NCI-H2227 (cell line): ENCODE measurements at regions not wholly inside any gene's neighbourhood (a gene's known extent, or its start where the extent isn't known, plus 50 kb on each side); places are given as distances from the start of the nearest gene placed in this dataset.

Experiments
- DNase-seq: peaks from one replicate; lab custom pipeline; 2025; ENCODE audit not compliant: unreplicated experiment; lab: John Stamatoyannopoulos, UW

DNA sequence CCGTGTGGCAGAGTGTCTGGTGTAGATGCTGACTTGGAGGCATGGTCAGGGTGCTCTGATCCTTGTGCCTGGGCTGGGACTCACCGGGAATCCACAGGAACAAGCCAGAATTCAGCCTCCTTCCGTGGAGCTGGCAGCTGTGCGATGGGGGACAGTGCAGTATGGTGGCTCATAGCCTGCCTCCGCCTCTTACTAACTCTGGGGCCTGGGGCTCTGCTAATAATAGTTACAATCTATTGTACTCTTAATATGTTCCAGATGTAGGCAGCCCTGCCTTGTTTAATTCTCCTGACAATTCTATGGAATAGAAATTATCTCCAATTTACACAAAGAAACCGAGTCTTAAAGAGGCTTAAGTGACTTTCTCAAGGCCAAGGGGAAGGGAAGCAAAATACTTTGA lies 77.6 kb downstream of the PCDH1 start:
- no peak for DNase-seq

GRCh38 chr5:141799507-141800167 lies 78.6 kb downstream of the PCDH1 start:
- DNase-seq = no peak

- DNase-seq = no peak
Measured at GRCh38 chr5:141797425-141797824, 80.8 kb downstream of the PCDH1 start.

DNA sequence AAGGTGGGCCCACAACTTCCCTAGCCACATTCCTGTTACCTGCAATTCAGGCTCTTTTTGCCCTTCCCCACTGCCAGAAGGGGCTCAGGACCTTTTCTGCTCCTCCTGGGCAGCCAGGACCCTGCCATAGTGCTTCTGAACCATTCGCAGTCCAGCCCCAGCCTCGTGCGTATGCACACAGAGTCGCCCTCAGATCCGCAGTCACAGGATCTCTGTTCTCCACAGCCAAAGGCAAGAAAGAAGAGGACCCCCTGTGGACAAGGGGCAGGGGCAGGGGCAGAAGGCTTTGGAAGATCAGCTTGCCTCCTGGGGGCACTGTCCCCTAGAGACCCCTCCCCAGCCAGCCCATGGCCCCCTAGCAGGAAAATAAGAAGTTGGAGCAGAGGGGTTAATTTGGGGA lies 82.8 kb downstream of the PCDH1 start:
- no peak for DNase-seq

- no peak for DNase-seq
Measured at GRCh38 chr5:141793881-141794280, 84.3 kb downstream of the PCDH1 start.

DNA sequence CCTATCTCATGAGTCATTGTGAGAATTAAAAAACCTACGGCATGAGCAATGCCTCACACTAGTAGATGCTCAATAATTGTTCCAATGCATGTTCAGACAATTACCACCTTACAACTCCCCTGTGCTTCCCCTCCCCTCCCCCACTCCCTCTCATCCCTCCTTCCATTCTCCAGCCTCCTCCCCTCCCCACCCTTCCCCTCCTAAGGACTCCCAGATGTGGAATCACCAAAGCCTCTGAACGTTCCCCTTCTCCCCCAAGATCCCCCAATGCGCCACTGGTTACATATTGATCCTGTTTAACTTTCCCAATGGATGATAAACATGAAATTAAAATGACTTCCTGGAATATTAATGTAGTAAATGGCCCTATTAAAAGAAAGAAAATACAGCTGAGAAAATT lies 84.8 kb downstream of the PCDH1 start:
- DNase-seq = no peak

- DNase-seq = no peak
Measured at GRCh38 chr5:141790630-141791029, 87.6 kb downstream of the PCDH1 start.

DNA sequence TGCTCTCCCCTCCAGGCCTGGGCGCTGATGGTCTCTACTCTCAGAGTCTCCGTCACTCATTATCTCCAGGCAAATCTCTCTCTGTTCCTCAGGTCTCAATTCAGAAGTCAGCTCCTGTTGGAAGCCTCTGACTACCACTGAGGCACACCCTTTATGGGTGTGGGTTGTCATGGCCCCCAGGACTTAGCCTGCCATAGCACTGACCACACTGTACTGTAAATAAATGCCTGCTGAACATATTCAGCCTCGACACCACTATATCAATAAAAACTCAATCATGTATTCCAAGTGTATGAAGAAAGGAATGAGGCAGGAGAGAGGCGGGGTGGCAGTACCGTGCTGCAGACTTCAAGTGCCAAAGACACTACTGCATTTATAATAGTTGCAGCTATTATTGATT lies 88.9 kb downstream of the PCDH1 start:
- no peak for DNase-seq

- DNase-seq = no peak
Measured at GRCh38 chr5:141788296-141788970, 89.8 kb downstream of the PCDH1 start.

DNA sequence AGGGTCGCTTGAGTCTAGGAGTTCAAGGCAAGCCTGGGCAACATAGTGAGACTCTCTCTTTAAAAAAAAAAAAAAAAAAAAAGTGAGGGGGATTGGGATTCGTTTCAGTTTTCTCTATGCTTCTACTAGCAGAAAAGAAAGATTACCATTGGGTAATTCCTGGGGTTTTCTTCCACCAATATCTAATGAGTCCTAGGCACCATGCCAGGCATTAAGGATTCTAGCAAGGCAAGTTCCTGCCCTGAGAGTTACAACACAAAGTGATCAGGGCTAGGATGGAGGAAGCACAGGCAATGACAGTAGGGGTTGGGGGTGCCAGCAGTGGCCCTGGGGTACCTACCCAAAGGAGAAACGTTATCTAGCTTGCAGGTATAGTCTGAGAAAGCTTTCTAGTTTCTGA lies 90.8 kb downstream of the PCDH1 start:
- DNase-seq = no peak

DNA sequence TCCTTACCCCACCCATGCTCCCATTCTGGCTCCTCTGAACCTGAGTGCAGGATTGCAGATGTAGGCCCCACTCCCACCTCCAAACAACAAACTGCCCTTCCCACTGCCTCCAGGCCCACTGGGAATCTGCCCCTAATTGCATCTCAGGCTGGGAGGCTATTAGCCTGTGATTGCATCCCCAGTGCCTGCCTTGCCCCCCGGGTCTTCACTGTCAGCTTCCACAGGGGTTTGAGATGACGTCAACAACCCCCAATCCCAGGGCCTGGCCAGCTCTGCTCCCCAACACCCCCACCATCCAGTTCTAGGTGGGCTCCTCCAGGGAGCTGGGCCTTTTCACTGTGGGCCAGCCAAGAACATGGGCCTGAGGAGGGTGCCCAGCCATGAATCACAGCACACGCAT lies 91.5 kb downstream of the PCDH1 start:
- DNase-seq = no peak

DNA sequence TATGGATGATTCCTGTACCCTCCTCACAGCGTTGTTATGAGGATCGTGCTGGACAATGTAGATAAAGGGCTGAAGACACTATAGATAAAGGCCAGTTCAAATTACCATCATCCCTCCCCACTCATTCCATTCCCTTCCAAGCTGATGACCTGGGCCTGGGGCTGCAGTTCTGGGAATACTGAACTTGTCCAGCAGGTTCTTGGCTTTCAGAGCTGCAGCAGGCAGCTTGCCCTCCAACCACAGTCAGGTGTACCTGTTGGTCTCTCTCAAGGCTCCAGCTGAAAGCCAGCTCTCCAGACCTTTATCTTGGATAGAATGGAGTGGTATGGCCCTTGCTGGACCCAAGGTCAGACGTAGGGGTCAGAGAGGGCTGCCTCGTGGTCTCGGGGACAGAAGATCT lies 92.5 kb downstream of the PCDH1 start:
- DNase-seq = no peak

DNA sequence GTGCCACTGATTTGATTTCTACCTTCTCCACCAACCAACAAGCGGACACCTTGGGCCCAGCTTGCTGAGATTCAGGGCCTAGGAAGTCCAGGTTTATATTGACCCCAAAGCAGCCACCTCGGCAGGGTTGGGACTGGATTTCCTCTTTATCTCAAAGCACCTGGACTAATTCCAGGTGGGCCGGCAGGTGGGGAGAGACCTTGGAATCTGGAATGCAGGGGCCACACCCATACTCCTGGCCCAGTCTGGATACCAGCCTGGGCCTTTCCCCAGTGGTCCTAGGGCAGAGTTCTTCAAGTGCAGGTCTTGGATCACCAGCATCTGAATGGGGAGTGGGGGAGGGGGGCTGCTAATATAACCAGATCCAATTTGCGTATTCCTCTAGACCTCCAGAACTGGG lies 93.1 kb downstream of the PCDH1 start:
- no peak for DNase-seq

GRCh38 chr5:141784529-141784928 lies 93.7 kb downstream of the PCDH1 start:
- no peak for DNase-seq

- no peak for DNase-seq
Measured at GRCh38 chr5:141783947-141784296, 94.3 kb downstream of the PCDH1 start.

DNA sequence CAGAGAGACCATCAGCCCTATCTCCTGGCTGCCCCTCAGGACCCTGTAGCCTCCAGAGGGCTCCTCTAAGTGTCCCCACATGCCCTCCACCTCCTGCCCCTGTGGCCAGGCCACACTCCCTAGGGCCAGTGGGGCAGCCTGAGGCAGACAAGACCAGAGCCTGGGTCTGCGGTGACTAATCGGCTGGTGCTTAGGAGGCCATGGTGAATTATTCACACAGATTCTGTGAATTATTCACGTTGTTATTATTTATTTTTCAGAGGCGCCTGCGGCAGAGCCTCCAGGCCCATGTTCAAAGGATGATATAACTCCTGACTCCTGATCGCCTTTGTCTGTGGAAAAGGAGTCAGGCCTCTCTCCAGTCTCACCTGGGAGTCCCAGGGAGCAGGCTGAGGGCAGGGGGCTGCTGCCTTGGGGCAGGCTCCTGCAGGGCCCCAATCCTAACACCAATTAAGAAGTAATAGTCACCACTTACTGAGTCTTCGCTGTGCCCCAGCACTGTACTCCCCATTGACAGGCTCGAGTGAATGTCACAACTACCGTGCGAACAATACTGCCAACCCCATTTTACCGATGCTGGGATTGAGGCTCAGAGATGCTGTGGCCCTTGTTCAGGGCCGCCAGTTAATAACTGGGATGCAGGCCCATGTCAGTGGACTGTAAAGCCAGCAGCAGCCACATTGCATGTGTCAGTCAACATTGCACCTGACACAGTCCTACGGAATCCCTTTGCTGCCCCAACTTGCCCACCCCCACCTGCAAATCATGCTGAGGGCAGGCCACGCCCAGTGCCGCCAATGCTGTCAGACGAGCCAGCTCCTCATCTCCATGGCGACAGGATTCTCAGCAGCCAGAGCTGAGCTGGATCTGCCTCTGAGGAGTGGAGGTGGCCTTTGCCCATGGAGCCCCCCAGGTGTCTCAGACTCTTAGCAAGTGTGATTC lies 94.9 kb downstream of the PCDH1 start:
- peak; percentile 73 for DNase-seq

DNA sequence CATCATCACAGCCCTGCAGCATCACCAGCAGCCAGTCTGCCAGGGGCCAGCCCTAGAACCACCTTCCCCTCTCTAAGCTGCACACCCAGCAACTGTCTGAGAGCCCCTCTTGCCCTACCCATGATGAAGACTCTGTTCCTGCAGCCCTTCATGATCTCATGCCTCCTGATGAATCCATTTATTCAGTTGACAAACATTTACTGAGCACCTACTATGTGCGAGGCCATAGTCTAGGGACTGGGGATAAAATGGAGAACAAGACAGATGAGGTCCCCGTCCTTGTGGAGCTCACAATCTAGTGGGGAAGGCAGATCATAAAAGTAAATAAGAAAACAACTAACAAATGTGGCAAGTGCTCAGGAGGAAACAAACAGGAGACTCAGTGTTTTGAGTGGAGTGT lies 96.3 kb downstream of the PCDH1 start:
- no peak for DNase-seq

DNA sequence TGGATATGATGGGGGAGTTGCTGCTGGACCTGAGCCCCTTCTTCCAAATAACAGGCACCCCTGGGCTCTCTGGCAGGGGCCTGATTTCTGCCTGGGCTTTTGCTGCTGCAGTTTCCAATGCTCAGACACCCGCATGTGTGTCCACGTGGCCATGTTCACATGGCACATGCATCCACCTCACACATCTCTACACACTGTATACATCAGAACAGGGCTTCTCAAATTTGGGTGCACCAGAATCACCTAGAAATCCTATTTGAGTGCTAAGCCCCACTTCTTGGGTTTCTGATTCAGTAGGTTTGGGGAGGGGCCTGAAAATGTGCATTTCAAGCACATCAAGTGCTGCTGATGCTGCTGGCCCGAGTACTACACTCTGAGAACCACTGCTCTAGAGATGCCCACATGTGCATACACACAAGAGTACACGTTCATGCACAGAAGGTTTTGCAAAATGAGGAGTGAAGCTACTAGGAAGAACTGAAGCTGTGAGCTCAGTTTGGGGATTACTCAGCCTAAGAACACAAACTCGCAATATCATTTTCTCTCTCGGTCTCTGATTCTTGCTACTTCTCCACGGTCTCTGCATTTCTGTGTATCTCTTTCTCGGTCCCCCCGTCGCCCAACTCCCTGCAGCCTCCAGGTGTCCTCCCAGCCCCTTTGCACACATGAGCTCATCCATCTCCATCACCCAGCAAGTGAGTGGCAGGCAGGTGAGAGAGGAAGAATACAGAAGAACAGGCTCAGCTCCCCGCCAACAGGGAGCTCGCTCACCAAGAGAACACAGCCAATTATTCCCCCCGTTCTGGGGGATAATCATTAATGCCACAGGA lies 97.0 kb downstream of the PCDH1 start:
- no peak for DNase-seq

DNA sequence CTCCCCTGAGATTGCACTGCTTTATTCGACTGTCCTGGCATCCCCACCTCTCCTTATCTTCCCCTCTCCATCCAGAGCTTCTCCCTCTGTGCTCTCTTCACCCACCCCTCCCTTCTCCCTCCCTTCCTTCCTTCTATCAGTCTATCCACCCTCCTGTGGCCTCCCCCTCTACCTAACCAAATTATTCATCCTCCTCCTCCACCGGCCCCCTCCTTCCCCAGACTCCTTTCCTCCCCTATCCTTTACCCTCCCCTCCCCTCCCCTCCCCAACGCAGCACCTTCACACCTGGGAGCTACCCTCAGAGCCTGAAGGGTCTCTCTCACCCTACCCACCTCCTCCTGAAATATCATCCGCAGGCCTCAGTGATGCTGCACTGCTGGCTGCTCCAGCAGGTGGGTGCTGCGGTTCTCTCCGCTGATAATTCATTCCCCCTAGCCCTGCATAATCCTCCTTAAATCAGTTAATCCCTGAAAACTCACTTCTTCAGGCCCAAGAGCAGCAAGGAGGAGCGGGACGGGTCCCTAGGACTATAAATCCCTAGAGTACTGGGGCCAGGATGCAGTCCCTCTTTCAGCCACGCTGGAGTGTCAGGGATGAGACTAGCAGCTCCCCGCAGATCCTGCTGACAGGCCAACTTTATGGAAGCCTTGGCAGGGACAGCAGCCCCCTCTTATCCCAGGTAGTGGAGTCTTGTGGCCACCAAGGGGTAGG lies 97.8 kb downstream of the PCDH1 start:
- DNase-seq = no peak

- DNase-seq = peak; percentile 10
Measured at GRCh38 chr5:141779503-141779973, 97.5 kb upstream of the ARAP3 start.
